NCI-H2171 (cell line): ENCODE measurements at regions not wholly inside any gene's neighbourhood (a gene's known extent, or its start where the extent isn't known, plus 50 kb on each side); places are given as distances from the start of the nearest gene placed in this dataset.
A peak's percentile ranks its signal among the peaks of the same experiment; 100 is the strongest.

ENCODE experiments used
- DNase-seq: peaks from one replicate; lab custom pipeline; 2025; lab: John Stamatoyannopoulos, UW

DNA sequence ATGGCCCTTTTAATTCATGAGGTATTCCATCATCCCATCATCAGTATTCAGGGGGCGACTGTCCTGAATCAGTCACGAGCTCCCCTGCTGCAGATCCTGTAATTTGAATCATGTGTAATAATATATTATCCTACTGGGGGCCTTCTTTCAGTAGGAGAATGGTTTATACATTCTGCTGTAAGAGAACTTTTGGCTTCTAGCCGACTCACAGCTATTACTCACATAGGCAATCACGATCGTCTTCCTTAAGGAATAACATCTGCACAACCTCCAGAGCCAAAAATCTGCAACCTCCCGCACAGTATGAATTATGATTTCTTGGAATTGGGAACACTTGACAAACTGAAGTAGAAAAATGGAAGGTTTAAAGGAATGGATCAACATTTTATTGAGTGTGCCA is 343.0 kb downstream of the USP25 start:
- no peak for DNase-seq

- DNase-seq, result no peak
Measured at GRCh38 chr21:16073586-16073985, 343.8 kb downstream of the USP25 start.

DNA sequence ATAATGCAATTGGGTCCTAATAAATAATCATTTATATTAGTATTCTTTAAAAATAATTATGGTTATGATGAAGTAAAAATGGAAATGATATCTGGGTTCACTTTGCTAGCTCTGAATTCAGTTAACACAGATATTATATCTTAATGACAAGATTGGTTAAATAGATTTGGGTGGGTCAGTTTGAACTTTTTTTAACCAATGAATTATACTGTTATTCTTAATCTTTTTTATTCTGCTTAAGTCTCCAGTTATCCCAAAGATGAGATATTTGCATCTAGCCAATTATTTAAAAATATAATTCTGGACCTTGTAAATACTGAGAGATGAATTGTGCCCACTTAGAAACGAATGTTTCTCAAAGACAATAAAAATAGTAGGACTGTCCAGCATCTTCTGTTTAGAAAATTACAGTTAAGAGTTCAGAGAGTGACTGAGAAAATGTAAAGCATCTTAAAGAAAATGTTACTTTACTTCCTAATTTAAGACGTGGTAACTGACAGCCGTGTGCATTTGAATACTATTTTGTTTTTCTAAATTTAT is 345.2 kb downstream of the USP25 start:
- no peak for DNase-seq

DNA sequence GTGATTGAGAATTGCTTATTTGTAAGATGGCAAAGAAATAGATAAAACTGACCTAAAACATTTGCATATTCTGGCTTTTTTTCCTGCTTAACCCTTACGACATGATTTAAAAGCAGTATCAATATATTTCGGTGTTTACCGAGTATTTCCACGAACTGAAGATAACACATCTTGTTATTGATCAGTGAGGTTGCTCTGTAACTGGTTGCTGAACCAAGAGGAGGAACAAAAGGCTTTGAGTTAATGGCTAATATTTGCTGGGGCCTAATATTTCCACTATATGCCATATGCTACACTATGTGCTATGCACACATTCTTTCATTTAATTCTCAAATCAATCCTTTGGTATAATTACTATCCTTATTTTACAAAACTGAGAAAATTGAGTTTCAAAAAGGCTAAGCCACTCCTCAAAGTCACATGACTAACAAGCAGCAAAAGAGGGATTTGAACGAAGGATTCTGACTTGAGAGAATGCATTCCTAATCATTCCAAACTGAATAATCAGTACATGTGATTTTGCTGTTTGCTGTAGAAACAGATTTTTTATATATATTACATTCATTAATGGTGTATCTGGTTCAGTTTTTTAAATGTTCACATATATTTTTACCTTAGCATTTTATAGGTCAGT is 346.0 kb downstream of the USP25 start:
- no peak for DNase-seq

- DNase-seq, result no peak
Measured at GRCh38 chr21:16076465-16076864, 346.7 kb downstream of the USP25 start.

DNA sequence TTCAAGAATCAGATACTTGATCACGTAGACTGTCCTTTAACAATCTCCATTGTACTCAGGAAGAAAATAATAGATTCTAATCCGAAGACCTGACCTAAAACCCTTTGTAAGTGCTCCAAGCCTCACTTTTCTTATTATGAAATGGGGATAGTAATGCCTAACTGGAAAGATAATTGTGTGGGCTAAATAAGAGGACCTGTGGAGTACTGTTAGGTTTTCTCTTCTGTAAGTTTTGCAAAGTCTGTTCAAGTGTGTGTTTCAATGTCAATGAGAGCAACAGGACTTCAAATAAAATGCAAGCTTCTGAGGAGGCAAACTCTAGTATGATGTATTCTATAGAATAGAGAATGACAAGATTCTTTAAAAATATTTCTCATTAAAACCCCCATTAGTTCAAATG is 348.6 kb downstream of the USP25 start:
- no peak for DNase-seq

DNA sequence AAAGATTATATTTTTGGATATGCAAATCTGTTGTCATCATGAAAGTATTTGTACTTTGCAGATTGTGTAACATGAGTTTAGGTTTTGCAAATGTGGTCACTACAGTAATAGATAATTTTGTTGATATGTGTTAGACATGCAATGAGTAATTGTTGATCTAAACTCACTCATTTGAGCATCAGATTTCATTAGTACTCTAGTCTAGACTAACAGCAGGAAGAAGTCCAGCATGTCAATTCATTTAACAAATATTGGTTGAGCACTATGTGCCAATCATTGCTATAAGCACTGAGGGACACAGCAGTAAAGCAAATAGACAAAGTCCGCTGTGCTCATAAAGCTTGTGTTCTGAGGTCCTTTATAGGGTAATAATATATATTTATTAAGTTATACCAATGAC is 350.0 kb downstream of the USP25 start:
- no peak for DNase-seq

GRCh38 chr21:16081304-16081703 is 351.5 kb downstream of the USP25 start:
- DNase-seq, result no peak

GRCh38 chr21:16082038-16082816 is 352.4 kb downstream of the USP25 start:
- peak; percentile 5 for DNase-seq

DNA sequence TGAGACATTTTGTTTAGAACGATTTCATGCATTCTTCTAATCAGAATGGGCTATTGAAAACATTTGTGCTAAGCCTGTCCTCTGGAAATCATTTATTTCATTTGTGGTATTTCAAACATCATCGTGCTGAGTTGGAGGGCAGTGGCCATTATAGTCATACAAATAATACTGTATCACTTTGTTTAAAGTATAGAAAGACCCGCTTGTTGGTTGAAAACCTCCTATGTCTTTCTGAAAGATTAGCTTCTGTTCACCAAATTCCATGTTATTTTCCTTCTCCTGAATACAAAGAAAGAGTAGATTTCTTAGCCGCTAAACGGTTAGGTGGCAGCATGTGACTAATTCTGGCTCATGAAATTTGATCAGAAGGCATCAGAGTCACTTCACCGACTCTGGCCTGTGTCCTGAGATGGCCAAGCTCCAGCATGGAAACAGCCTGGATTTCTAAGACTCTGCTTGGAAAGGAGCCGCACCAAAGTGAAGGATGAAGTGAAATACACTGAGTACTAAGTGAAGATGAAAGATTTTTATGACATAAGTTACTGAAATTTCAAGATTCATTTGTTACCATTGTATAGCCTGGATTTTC is 355.1 kb downstream of the USP25 start:
- no peak for DNase-seq

DNA sequence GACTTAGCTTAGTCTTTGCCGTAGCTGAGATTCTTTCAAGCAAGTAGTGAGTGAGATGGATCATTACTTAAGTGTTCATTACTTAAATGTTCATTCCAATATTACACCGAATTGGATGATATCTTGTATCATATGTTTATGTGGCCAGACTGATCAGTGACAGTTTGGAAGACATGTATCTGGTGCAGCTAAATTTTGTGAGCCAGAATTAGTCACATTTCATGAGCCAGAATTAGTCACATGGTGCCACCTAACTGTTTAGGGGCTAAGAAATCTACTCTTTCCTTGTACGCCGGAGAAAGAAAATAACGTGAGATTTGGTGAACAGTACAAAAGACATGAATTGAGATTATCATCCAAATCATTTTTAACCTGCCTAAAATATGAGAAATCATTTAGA is 355.6 kb downstream of the USP25 start:
- no peak for DNase-seq

DNA sequence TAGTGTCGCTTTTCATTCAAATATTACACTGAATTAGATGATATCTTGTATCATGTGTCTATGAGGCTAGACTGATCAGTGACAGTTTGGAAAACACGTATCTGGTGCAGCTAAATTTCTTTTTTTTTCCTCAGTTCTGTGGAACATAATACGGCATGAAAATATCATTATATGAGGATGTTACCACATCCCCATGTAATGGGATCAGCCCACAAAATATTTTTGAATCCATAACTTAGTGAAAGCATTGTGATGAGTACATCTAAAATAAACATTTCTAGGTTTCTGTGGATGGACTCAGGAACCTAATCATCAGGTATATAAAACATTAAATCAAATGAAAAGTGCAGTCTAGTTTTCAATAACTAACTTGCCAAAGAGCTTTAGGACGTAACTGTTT is 356.3 kb downstream of the USP25 start:
- no peak for DNase-seq

DNA sequence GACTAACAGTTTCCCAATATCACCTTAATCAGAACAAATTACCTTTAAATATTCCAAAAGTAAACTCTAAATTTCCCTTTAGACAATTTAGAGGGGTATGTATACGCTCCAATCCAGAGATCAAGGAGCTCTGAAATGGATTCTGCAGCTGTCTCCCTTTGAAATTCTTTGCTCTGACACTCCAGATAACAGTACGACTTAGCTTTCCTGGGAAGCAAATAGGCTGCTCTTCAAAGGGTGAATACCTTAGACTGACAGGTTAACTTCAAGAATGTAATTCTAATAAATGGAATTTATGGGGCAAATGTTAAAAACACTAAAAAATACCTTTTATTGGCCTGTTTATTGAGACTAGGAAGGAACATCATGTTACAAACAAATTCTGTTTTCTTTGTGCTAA is 357.2 kb downstream of the USP25 start:
- DNase-seq, result no peak

- DNase-seq, result no peak
Measured at GRCh38 chr21:16087523-16087922, 357.7 kb downstream of the USP25 start.

GRCh38 chr21:16088056-16088455 is 358.3 kb downstream of the USP25 start:
- no peak for DNase-seq

GRCh38 chr21:16095005-16095404 is 365.2 kb downstream of the USP25 start:
- no peak for DNase-seq

DNA sequence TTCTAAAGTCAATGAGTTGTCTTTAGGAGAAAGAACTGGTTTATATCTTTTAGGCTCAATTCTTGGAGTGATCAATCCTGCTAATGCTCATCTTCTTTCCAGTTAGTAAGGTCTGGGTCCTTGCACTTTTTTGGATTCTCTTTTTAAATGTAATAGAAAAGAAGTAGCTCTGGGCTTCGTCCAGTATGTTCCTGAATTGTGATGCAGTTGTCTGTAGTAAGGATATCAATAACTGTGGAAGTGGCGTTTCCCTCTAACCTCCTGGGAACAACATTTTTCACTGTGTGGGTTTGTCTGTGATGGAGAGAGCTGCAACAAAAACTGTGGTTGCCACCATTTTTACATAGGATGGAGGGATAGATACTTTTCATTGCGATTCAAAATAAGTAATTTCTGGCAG is 367.2 kb downstream of the USP25 start:
- DNase-seq, result no peak

- DNase-seq, result no peak
Measured at GRCh38 chr21:16102113-16102512, 372.3 kb downstream of the USP25 start.

DNA sequence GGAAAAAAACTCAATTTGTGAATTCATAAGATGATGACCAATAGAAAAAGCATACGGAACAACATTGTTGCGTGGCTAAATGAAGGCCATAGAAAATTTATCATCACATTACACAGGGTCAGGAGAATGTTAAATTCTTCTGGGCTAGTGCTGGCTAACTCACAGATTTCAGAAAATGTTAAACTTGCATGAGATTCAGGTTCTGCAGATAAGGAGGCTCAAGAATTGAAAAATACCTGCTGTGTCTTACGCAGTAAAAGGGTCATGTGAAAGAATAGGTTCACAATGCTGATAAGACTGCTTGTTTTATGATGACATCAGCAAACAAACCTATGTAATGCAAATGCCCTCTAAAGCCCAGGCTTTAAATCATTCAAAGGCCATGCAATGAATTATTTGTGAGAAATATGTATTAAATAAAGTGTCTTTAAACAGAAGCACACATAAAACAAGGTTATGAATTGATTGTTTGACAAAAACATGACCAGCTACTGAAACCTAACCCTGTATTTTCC is 378.8 kb downstream of the USP25 start:
- no peak for DNase-seq

GRCh38 chr21:16113052-16113715 is 383.4 kb downstream of the USP25 start:
- DNase-seq, result no peak

DNA sequence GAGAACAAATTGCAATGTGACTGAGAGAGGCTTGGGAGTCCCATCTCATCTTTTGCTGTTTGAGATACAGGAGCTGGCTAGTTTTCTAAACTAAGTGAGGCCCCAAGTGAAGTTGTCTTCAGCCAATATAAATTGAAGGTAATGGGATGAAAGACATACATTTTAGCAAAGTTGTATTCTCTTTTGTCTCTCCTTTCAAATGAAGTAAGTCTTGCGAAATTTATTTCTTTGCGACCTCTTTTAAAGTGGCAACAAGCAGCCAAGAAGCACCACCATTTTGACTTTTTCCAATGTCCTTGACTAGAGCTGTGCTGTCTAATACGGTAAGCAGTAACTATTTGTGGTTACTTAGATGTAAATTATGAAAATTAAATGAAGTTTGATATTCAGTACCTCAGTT is 385.7 kb downstream of the USP25 start:
- no peak for DNase-seq

DNA sequence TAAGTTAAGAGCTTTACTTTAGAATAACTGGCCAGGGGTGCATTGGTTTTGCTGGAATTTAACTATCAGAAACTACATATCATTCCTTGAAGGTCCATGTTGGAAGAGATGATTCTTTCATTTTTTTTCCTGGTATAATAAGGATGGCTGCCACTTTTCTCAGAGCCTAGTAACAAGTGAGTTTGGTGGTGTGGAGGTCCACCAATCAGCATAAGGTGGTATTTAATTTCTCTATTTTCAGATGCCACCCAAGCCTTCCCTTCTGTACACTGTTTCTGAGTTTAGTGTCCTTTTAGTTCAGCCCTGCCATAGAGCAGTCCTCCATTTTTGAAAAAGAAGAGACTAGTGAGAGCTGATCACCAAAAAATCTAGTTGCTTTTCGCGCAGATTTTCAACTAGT is 386.3 kb downstream of the USP25 start:
- DNase-seq, result no peak
